ENCODE measurements at regions not wholly inside any gene's neighbourhood (a gene's known extent, or its start where the extent isn't known, plus 50 kb on each side); places are given as distances from the start of the nearest gene placed in this dataset.

GRCh38 chr9:82062245-82062644 is 73.7 kb downstream of the SPATA31D1 start:
- TF ChIP-seq CTCF (IDR thresholded peaks at IDR 0.05) (no peak), POLR2A (IDR thresholded peaks at IDR 0.05) (no peak), POLR2AphosphoS5 (IDR thresholded peaks at IDR 0.05) (no peak)

All from suprapubic skin (tissue), 4 donors.